ENCODE measurements at regions not wholly inside any gene's neighbourhood (a gene's known extent, or its start where the extent isn't known, plus 50 kb on each side); places are given as distances from the start of the nearest gene placed in this dataset.

DNA sequence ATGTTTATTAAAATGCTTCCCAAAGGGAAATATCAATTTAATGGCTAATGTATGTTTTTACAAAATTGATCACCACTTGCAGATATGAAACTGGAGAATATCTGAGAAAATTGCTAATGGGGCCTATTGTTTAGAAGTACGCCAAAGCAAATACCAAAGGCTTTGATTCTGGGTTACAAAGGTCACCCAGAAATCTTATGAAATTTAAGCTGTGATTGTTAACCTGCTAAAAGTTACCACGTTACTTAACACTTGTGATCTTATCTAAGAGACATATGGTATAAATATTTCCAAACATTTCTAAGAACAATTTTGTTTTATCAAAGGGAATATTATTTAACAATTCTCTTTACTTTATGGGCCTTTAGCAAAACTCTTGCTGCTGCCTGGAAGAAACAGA lies 383.3 kb downstream of the TFAP2A start:
- TF ChIP-seq, protein P1, sequence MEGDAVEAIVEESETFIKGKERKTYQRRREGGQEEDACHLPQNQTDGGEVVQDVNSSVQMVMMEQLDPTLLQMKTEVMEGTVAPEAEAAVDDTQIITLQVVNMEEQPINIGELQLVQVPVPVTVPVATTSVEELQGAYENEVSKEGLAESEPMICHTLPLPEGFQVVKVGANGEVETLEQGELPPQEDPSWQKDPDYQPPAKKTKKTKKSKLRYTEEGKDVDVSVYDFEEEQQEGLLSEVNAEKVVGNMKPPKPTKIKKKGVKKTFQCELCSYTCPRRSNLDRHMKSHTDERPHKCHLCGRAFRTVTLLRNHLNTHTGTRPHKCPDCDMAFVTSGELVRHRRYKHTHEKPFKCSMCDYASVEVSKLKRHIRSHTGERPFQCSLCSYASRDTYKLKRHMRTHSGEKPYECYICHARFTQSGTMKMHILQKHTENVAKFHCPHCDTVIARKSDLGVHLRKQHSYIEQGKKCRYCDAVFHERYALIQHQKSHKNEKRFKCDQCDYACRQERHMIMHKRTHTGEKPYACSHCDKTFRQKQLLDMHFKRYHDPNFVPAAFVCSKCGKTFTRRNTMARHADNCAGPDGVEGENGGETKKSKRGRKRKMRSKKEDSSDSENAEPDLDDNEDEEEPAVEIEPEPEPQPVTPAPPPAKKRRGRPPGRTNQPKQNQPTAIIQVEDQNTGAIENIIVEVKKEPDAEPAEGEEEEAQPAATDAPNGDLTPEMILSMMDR (IDR thresholded peaks at IDR 0.05; ENCODE audit: low read depth, low read length) = no peak
- H3K36me3 ChIP-seq = no peaks in the 10 kb centered on the region
- no peak overlapping the region for H3K27ac ChIP-seq
- peaks cover 6% of the 10 kb centered on the region for H3K27me3 ChIP-seq
- H3K4me1 ChIP-seq (ENCODE audit: low read depth) = no peaks in the 10 kb centered on the region
- H3K4me3 ChIP-seq = no peak overlapping the region
- no peaks in the 10 kb centered on the region for H3K9me3 ChIP-seq (ENCODE audit: low read depth)
- DNase-seq (ENCODE audit: low read depth in 1 of 2, low spot score in 1 of 2) = no peak

DNA sequence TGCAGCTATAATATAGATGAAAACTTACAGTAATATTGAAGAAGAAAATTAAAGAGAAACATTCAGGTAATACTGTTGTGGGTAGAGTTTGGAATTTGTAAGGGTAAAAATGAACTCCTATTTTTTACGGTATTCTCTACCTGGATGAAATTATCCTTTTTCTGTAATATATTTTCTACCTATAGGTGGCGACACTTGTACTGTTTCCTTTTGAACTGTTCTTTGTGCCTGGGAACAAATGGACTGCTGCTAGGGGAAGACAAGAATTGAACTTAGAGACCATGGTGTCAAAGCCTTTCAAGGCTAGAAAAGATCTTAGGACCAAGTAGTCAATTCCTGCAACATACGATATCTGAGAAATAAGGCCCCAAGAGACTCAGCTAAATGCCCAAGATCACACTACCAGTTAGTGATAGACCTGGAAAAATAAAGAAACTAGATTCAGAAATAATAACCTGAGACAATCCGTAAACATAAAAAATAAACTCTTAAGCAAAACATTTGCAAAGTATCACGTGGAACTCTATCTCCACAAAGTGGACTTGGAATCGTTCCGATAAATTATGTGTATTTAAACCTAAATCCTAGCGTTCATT lies 383.8 kb downstream of the TFAP2A start:
- TF ChIP-seq, protein P1 (IDR thresholded peaks at IDR 0.05; ENCODE audit: low read depth, low read length) = no peak
- H3K27me3 ChIP-seq = peaks cover 6% of the 10 kb centered on the region

DNA sequence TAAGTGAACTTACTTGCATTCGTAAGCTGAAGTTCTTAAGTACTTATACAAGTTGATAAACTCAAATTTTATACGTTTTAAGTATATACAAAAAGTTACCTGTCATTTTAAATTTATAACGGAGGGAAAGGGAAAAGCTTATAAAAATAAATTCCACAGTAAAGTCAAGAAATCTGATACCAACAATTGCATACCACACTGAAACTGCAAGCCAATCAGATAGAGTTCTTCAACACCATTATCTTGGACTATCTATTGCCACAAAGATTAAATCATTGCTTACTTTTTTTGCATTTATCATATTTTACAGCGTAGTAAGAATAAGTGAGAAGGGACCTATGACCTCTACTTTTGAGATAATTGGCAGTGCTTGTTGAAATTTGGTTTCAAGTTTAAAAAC lies 386.7 kb downstream of the TFAP2A start:
- Histone ChIP-seq H3K36me3 (no peaks in the 10 kb centered on the region), H3K4me1 (ENCODE audit: low read depth) (no peaks in the 10 kb centered on the region), H3K9me3 (ENCODE audit: low read depth) (no peaks in the 10 kb centered on the region), H3K4me3 (no peak overlapping the region), H3K27me3 (peaks cover 6% of the 10 kb centered on the region), H3K27ac (no peak overlapping the region)
- TF ChIP-seq, protein P1 (IDR thresholded peaks at IDR 0.05; ENCODE audit: low read depth, low read length) = no peak
- no peak for DNase-seq (ENCODE audit: low read depth in 1 of 2, low spot score in 1 of 2)

More for the DNA sequence above, 383.8 kb downstream of the TFAP2A start:
- peak in 1 of 2 donors; percentile 37 for DNase-seq (ENCODE audit: low read depth in 1 of 2, low spot score in 1 of 2)
- H3K9me3 ChIP-seq (ENCODE audit: low read depth) = no peaks in the 10 kb centered on the region
- H3K4me3 ChIP-seq = no peak overlapping the region
- H3K4me1 ChIP-seq (ENCODE audit: low read depth) = no peaks in the 10 kb centered on the region
- no peak overlapping the region for H3K27ac ChIP-seq
- H3K36me3 ChIP-seq = no peaks in the 10 kb centered on the region

DNA sequence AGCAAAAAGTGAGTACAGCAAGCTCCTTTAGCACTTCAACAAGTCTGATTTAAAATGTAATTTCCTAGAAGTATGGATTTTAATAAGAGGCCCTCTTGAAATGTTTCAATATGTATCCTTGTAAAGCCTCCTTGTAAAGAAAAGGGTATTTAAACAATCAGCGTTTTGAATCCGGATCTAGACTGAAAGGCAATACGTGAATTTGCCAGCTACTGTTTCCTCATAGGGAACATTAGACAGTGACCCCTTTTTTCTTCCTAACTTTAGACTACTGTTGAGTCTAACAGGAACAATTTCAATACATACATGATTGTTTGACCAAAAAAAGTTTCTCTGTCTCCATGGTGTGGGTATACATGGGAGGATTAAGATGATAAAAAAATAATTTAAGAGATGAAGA lies 395.0 kb downstream of the TFAP2A start:
- Histone ChIP-seq H3K36me3 (no peaks in the 10 kb centered on the region), H3K9me3 (ENCODE audit: low read depth) (no peaks in the 10 kb centered on the region), H3K27me3 (no peaks in the 10 kb centered on the region), H3K4me3 (no peak overlapping the region), H3K4me1 (ENCODE audit: low read depth) (no peaks in the 10 kb centered on the region), H3K27ac (no peak overlapping the region)
- TF ChIP-seq, protein P1 (IDR thresholded peaks at IDR 0.05; ENCODE audit: low read depth, low read length) = no peak
- no peak for DNase-seq (ENCODE audit: low read depth in 1 of 2, low spot score in 1 of 2)

DNA sequence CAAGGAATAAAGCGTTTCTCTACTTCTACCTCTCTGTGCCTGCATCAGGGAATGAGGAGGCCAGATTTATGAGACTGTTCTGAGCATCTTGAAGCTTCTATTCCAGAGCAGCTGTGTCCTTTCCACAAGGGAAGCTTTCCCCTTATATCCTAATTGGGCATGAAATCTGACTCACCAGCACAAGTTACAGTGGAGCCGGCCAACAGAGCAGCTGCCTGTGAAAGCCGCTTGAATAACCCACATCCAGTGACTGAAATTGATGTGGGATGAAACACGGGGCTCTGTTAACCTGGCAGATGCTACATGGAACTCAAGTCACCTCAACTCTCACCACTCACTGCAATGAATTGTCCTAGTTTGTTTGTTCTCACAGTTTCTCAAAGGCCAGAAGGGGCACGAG lies 400.3 kb downstream of the TFAP2A start:
- no peak overlapping the region for H3K27ac ChIP-seq

More for the DNA sequence above, 400.3 kb downstream of the TFAP2A start:
- Histone ChIP-seq H3K4me1 (ENCODE audit: low read depth) (no peaks in the 10 kb centered on the region), H3K4me3 (no peak overlapping the region), H3K9me3 (ENCODE audit: low read depth) (no peaks in the 10 kb centered on the region), H3K27me3 (no peaks in the 10 kb centered on the region), H3K36me3 (no peaks in the 10 kb centered on the region)
- TF ChIP-seq, protein P1 (IDR thresholded peaks at IDR 0.05; ENCODE audit: low read depth, low read length) = no peak
- DNase-seq (ENCODE audit: low read depth in 1 of 2, low spot score in 1 of 2) = no peak
